NB4 (cell line): ENCODE measurements at regions not wholly inside any gene's neighbourhood (a gene's known extent, or its start where the extent isn't known, plus 50 kb on each side); places are given as distances from the start of the nearest gene placed in this dataset.

ENCODE experiments used
- MYC ChIP-seq: IDR thresholded peaks from 2 replicates; pipeline ENCODE4 v1.6.1; 2011; ENCODE audit warnings: low read depth, low read length
- POLR2A ChIP-seq: IDR thresholded peaks from 2 replicates; pipeline ENCODE4 v1.6.1; 2011; ENCODE audit warnings: mild to moderate bottlenecking; ENCODE audit not compliant: insufficient read length; ENCODE audit errors: extremely low read depth
- TF ChIP-seq, protein P1 (sequence below): IDR thresholded peaks from one replicate; pipeline ENCODE4 v1.5.1; 2012; ENCODE audit warnings: low read depth, low read length

DNA sequence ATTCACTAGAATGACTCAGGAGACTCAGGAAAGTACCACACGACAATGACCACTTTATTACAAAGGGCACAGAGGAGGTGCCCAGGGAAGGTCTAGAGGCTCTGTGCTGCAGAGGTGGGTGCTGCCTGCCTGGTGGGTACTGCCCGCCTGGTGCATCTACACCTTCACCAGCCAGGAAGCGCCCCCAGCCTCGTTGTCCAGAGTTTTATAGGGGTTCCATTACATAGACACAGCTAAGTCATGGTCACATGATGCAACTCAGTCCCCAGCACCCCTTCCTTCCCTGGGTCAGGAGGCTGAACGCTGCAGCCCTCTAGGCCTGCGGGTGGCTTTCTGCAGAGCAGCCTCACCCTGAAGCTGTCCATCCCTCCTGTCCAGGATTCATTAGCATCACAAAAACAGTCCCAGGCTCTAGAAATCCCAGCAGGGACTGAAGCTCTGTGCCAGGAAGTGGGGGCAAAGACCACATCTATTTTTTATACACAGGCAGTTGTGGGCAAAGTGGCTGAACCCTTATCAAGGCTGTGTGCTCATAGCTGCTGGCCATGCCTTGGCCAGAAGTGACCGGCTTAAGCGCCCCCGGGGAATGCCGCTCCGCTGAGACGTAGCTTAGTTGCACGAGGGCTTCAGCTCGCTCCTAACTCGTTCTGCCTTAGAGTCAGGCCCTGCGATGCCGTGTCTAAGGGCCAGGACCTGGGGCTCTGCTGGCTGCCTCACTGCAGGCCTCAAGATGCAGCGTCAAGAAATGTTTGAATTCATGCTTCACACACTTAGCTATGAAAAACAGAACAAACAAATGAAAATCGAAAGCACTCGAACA is 219.0 kb downstream of the GLRX3 start:
- TF ChIP-seq, protein P1, sequence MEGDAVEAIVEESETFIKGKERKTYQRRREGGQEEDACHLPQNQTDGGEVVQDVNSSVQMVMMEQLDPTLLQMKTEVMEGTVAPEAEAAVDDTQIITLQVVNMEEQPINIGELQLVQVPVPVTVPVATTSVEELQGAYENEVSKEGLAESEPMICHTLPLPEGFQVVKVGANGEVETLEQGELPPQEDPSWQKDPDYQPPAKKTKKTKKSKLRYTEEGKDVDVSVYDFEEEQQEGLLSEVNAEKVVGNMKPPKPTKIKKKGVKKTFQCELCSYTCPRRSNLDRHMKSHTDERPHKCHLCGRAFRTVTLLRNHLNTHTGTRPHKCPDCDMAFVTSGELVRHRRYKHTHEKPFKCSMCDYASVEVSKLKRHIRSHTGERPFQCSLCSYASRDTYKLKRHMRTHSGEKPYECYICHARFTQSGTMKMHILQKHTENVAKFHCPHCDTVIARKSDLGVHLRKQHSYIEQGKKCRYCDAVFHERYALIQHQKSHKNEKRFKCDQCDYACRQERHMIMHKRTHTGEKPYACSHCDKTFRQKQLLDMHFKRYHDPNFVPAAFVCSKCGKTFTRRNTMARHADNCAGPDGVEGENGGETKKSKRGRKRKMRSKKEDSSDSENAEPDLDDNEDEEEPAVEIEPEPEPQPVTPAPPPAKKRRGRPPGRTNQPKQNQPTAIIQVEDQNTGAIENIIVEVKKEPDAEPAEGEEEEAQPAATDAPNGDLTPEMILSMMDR = no peak
- TF ChIP-seq POLR2A = no peak
- TF ChIP-seq MYC = no peak
